SK-N-SH (cell line): ENCODE measurements at regions not wholly inside any gene's neighbourhood (a gene's known extent, or its start where the extent isn't known, plus 50 kb on each side); places are given as distances from the start of the nearest gene placed in this dataset.

Source experiments
- CHD2 ChIP-seq: fragments of 150-350 bp; IDR thresholded peaks from 2 replicates; pipeline ENCODE4 v1.6.1; 2018; ENCODE audit warnings: low read length; ENCODE audit not compliant: partially characterized antibody
- EP300 ChIP-seq, 2 experiments: IDR thresholded peaks; 2 replicates each; pipeline versions ENCODE4 v1.4.0 to v1.6.1; 2012; ENCODE audit warnings: borderline replicate concordance in 1 of 2, low read depth in 1 of 2, low read length in 1 of 2
- EZH2phosphoT487 ChIP-seq: fragments of 200-600 bp; sonication (generic); IDR thresholded peaks from 2 replicates; pipeline ENCODE4 v1.6.1; 2017; ENCODE audit warnings: low read depth, mixed run types, mild to moderate bottlenecking, antibody characterized with exemption, moderate library complexity, borderline replicate concordance
- GABPA ChIP-seq: IDR thresholded peaks from 2 replicates; pipeline ENCODE4 v1.4.0; 2012; ENCODE audit warnings: low read depth, mild to moderate bottlenecking
- JUND ChIP-seq: IDR thresholded peaks from 2 replicates; pipeline ENCODE4 v1.4.0; 2012
- POLR2AphosphoS5 ChIP-seq: IDR thresholded peaks from 2 replicates; pipeline ENCODE4 v1.6.1; 2012; ENCODE audit warnings: low read depth, low read length
- SMC3 ChIP-seq: IDR thresholded peaks from 2 replicates; pipeline ENCODE4 v1.6.1; 2012; ENCODE audit warnings: low read depth, low read length, improper control_type of control experiment
- TCF12 ChIP-seq: IDR thresholded peaks from 2 replicates; pipeline ENCODE4 v1.4.0; 2012
- YY1 ChIP-seq: IDR thresholded peaks from 2 replicates; pipeline ENCODE4 v1.4.0; 2012; ENCODE audit warnings: low read depth, mild to moderate bottlenecking
- TF ChIP-seq, protein P1 (sequence below): fragments of 200-600 bp; sonication (generic); IDR thresholded peaks from 2 replicates; pipeline ENCODE4 v1.6.1; 2017; ENCODE audit warnings: antibody characterized with exemption, mild to moderate bottlenecking, moderate library complexity
- TF ChIP-seq, protein P2 (sequence below): fragments of 150-350 bp; IDR thresholded peaks from 2 replicates; pipeline ENCODE4 v1.6.1; 2017; ENCODE audit warnings: antibody characterized with exemption, low read length, low read depth, borderline replicate concordance
- TF ChIP-seq, protein P3 (sequence below): IDR thresholded peaks from 2 replicates; pipeline ENCODE4 v1.4.0; 2012; ENCODE audit warnings: low read depth, borderline replicate concordance
- TF ChIP-seq, protein P4 (sequence below): IDR thresholded peaks from 2 replicates; pipeline ENCODE4; 2012

DNA sequence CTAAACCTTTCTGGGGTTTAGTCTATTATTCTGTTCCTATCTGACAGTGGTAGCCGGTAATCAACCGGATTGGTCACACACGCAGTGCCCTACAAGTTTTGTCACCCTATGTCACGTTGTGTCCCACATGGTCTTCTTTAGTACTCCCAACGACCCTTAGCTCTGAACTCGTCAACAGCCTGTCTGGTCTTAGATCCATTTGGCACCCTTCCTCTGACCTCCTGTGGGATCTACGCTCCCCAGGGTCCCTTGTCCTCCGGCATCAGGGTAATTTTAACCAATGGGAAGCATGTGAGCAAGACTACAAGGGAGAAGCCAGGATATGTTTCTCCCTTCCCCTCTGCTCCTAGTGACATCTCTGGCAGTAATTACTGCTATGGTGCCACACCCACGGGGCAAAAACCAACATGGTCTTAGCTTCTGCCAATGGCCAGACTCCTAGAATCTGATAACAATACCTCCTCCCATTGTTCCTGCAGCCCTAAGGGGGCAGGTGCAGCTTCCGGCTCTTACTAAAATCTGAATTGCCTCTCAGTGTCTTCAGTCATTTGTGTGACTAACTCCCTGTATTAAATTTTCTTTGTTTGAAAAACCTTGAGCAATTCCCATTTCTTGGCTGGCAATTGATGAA lies 56.6 kb downstream of the MAFB start:
- TF ChIP-seq POLR2AphosphoS5, result no peak
- TF ChIP-seq, protein P1, sequence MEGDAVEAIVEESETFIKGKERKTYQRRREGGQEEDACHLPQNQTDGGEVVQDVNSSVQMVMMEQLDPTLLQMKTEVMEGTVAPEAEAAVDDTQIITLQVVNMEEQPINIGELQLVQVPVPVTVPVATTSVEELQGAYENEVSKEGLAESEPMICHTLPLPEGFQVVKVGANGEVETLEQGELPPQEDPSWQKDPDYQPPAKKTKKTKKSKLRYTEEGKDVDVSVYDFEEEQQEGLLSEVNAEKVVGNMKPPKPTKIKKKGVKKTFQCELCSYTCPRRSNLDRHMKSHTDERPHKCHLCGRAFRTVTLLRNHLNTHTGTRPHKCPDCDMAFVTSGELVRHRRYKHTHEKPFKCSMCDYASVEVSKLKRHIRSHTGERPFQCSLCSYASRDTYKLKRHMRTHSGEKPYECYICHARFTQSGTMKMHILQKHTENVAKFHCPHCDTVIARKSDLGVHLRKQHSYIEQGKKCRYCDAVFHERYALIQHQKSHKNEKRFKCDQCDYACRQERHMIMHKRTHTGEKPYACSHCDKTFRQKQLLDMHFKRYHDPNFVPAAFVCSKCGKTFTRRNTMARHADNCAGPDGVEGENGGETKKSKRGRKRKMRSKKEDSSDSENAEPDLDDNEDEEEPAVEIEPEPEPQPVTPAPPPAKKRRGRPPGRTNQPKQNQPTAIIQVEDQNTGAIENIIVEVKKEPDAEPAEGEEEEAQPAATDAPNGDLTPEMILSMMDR, result no peak
- no peak for TF ChIP-seq EZH2phosphoT487
- TF ChIP-seq TCF12, result no peak
- TF ChIP-seq JUND, result no peak
- TF ChIP-seq GABPA, result no peak
- TF ChIP-seq YY1, result no peak
- TF ChIP-seq, protein P2, sequence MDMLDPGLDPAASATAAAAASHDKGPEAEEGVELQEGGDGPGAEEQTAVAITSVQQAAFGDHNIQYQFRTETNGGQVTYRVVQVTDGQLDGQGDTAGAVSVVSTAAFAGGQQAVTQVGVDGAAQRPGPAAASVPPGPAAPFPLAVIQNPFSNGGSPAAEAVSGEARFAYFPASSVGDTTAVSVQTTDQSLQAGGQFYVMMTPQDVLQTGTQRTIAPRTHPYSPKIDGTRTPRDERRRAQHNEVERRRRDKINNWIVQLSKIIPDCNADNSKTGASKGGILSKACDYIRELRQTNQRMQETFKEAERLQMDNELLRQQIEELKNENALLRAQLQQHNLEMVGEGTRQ, result no peak
- TF ChIP-seq, protein P3, sequence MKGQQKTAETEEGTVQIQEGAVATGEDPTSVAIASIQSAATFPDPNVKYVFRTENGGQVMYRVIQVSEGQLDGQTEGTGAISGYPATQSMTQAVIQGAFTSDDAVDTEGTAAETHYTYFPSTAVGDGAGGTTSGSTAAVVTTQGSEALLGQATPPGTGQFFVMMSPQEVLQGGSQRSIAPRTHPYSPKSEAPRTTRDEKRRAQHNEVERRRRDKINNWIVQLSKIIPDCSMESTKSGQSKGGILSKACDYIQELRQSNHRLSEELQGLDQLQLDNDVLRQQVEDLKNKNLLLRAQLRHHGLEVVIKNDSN, result no peak
- TF ChIP-seq, protein P4, sequence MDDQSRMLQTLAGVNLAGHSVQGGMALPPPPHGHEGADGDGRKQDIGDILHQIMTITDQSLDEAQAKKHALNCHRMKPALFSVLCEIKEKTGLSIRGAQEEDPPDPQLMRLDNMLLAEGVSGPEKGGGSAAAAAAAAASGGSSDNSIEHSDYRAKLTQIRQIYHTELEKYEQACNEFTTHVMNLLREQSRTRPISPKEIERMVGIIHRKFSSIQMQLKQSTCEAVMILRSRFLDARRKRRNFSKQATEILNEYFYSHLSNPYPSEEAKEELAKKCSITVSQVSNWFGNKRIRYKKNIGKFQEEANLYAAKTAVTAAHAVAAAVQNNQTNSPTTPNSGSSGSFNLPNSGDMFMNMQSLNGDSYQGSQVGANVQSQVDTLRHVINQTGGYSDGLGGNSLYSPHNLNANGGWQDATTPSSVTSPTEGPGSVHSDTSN, result no peak
- no peak for TF ChIP-seq EP300 (IDR thresholded peaks at IDR 0.05; ENCODE audit: borderline replicate concordance in 1 of 2, low read depth in 1 of 2, low read length in 1 of 2)
- TF ChIP-seq SMC3, result no peak
- no peak for TF ChIP-seq CHD2
